Erythroblast (primary cell): ENCODE measurements at regions not wholly inside any gene's neighbourhood (a gene's known extent, or its start where the extent isn't known, plus 50 kb on each side); places are given as distances from the start of the nearest gene placed in this dataset.
A peak's percentile ranks its signal among the peaks of the same experiment; 100 is the strongest.
"Not testable (repeated sequence)": the region's sequence is repeated elsewhere in the genome, so short reads cannot be mapped to it uniquely, and the experiment has no call there.

Experiments used
- DNase-seq, 2 experiments: peaks; one replicate each; lab custom pipeline; 2025; lab: John Stamatoyannopoulos, UW

- not testable (repeated sequence) for DNase-seq
Observed at GRCh38 chrX:89539150-89539549, 382.6 kb upstream of the TGIF2LX start.

- not testable (repeated sequence) for DNase-seq
Observed at GRCh38 chrX:89557146-89557545, 364.6 kb upstream of the TGIF2LX start.

DNA sequence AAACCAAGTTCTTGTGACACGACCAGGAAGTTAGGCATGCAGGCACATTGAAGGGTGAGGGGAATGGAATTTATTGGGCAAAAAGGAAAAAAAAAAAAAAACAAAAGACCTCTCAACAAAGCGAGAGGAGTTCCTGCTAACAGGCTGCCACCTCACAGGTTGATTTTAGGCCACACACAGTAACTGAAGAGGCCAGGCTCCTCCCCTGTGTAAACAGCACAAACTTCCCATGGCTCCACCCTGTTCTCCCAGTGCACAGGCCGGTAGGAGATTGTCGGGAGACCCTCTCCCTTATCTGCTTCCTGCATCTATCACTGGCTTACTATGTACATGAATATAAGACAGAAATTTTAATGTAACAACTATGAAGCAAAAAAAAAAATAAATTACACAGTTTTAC, 359.6 kb upstream of the TGIF2LX start:
- DNase-seq: not testable (repeated sequence)

DNA sequence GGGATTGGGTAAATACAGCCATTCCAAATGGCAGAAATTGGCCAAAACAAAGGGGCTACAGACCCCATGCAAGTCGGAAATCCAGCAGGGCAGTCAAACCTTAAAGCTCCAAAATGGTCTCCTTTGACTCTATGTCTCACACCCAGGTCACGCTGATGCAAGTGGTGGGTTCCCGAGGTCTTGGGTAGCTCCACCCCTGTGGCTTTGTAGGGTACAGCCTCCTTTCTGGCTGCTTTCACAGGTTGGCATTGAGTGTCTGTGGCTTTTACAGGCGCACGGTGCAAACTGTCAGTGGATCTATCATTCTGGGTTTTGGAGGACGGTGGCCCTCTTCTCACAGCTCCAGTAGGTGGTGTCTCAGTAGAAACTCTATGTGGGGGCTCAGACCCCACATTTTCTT, 358.6 kb upstream of the TGIF2LX start:
- not testable (repeated sequence) for DNase-seq

- not testable (repeated sequence) for DNase-seq
Observed at GRCh38 chrX:89567787-89568186, 353.9 kb upstream of the TGIF2LX start.

GRCh38 chrX:89581868-89582267, 339.8 kb upstream of the TGIF2LX start:
- DNase-seq: not testable (repeated sequence)

- DNase-seq: not testable (repeated sequence)
Observed at GRCh38 chrX:89631858-89632257, 289.9 kb upstream of the TGIF2LX start.

GRCh38 chrX:89635887-89636286, 285.8 kb upstream of the TGIF2LX start:
- DNase-seq: not testable (repeated sequence)

- DNase-seq: not testable (repeated sequence)
Observed at GRCh38 chrX:89658662-89659061, 263.0 kb upstream of the TGIF2LX start.

DNA sequence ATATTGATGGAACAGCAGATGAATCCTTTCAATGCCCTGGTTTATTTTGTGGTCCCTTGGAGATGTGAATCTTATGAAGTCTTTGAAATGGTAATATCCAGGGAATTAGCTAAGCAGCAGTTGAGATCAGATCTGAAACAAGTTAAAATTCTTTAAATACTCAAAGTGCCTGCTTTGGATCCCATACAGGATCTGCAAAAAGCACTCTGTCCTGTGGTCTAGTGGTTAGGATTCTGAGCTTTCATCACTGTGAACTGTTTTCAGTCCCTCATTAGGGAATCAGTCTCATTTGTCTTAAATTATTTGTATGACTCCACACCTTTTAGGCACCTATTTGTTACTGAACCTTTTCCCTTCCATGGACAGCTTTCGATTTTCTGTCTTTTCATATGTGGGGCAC, 215.2 kb upstream of the TGIF2LX start:
- DNase-seq: not testable (repeated sequence)

DNA sequence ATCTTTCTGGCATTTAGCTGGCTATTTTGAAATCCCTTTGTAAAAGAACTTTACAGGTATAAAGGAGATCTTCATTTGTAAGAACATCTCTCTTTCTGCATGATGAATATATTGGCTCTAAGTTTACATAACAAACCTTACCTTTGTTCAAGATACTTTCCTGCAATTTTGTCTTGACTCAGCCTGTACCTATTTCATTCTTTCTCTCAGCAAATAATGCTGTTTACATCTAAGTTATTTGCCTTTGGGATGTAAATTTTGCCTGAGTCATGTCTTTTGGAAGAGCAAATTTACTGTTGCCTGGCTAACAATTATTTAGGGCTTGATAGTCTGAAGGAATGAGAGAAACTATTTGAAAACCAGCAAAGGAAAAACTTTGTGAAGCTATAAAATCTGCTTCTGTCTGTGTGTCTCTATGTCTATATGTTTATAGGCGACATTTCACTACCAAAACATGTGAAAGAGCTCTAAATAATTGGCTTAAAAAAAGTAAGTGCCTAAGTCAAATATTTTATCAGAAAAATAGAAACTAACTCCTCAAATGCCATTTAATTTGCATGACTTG, 214.3 kb upstream of the TGIF2LX start:
- DNase-seq: not testable (repeated sequence)

DNA sequence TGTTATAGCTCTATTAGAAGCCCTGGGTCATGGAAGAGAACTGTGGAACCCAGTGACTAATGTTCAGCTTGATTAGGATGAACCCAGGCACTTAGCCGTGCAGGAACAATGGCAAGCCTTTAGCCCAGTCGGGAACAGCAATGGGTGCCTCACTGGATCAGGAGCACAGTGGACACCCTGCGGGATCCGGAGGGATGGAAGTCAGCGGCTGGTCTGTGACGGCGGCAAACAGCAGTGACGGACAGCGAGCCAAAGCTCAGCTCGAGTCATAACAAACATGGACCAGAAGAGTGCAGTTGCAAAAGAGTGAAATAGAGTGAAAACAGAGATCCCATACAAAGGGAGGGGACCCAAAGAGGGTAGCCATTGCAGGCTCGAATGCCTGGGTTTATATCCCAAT, 187.3 kb upstream of the TGIF2LX start:
- not testable (repeated sequence) for DNase-seq

- not testable (repeated sequence) for DNase-seq
Observed at GRCh38 chrX:89756466-89756865, 165.2 kb upstream of the TGIF2LX start.

DNA sequence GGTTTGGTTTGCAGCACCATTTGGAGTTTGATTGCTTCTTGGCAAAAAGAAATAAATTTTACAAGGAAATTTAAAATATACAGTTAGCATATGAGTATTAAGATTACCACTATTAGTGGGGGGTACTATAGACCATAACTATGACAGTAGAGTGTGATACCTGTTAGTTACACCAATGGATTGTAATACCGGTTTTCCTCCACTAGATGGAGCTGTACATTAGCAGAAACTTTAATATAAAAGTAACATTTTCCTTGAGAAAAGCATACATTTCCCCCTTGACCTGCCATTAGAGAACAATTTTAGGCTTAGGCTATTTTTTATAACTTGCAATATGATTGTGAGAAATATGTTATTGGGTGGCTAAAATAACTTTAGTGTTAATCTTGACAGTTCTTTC, 163.9 kb upstream of the TGIF2LX start:
- DNase-seq: peak; percentile 0 to 8

- not testable (repeated sequence) for DNase-seq
Observed at GRCh38 chrX:89759076-89759685, 162.5 kb upstream of the TGIF2LX start.

DNA sequence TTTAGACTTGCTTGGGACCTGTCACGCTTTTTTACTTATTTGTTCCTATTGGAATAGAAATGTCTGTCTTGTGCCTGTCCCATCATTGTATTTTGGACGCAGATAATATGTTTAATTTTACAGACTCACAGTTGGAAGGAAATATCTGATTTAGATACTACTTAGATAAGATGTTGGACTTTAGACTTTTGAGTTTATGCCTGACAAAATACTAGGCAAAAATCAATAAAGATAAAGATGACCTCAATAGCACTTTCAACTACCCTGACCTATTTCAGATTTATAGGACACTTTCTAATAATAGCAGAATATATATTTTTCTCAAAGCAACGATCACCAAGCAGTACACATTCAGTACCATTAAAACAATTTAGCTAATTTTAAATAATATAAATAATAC, 150.1 kb upstream of the TGIF2LX start:
- not testable (repeated sequence) for DNase-seq

DNA sequence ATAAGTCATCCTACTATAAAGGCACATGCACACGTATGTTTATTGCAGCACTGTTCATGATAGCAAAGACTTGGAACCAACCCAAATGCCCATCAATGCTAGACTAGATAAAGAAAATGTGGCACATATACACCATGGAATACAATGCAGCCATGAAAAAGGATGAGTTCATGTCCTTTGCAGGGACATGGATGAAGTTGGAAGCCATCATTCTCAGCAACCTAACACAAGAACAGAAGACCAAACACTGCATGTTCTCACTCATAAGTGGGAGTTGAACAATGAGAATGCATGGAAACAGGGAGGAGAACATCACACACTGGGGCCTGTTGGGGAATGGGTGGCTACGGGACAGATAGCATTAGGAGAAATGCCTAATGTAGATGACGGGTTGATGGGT, 110.3 kb upstream of the TGIF2LX start:
- DNase-seq: not testable (repeated sequence)

- DNase-seq: not testable (repeated sequence)
Observed at GRCh38 chrX:89839723-89840122, 82.0 kb upstream of the TGIF2LX start.

GRCh38 chrX:89871662-89872061, 50.0 kb upstream of the TGIF2LX start:
- peak; percentile 0 for DNase-seq
